GM21619 (cell line): ENCODE measurements at regions not wholly inside any gene's neighbourhood (a gene's known extent, or its start where the extent isn't known, plus 50 kb on each side); places are given as distances from the start of the nearest gene placed in this dataset.

Experiments used
- ATAC-seq: cut with Tn5 transposase; IDR thresholded peaks from one replicate; pipeline ENCODE4 v1.9.1; 2021; ENCODE audit not compliant: unreplicated experiment

DNA sequence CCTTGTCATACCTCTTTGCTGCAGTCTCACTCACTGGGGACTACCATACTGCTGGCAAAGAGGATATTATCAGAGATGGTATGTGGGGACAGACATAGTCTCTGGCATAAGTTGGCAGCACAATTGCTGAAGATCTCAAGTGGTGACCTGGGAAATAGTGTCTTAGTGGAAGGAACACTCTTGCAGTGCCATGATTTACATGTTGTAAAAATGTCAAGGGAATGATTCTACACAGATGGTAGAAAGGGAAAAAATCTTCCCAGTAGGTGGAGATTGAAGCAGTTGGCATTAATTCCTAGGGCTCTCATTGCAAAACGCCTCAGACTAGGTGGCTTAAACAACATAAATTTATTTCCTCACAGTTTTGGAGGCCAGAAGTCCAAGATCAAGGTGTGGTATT is 662.2 kb downstream of the DHX35 start:
- no peak for ATAC-seq

DNA sequence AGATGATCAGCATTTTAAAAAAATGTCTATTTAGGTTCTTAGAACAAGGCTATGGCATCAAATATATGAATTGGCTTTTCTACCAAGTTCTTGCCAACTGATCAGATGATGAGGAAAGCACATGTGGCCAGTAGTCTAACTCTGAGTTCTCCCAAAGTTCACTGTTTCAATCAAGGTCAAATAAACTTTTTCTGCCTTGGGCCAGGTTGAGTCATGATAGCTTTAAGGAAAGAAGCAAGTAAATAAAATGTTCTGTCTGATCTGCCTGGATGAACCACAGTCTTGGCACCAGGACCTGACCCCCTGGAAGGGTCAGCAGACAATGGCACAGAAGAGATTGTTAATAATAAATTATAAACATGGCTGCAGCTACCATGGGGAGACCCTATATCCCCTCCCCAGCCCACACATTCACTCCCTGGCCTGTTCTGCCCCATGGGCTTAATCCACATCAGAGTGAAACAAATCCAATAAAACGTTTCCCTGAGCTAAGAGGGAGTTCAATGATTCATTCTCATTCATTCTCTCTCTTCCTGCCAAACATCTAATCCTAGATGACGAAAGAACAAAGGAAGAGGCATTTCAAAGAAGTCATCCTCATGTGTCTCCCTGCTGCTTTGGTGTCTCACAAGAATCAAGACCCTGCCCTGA is 661.6 kb downstream of the DHX35 start:
- no peak for ATAC-seq

DNA sequence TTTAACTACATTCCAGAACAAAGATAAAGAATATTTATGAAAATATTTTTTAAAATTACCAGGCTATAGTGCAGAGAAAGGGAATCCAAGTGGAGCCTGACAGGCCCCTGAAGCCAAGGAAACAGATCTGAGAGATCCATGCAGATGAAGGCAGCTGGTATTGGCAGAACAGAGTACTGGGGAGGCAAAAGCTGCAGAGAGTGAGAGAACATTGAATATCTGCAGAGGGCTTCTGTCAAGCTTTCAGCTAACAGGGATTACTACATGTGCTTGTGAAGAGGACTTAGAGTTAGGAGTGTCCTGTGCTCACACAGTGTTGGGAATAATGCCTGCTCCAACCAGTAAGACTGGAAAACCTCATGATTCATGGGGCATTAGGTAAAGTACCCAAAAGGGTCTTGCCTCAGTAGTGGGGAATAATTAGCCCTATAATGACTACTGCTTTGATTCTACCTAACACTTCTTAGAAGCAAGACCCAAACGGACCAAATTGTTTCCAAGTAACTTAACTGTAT is 657.2 kb downstream of the DHX35 start:
- ATAC-seq, result no peak

DNA sequence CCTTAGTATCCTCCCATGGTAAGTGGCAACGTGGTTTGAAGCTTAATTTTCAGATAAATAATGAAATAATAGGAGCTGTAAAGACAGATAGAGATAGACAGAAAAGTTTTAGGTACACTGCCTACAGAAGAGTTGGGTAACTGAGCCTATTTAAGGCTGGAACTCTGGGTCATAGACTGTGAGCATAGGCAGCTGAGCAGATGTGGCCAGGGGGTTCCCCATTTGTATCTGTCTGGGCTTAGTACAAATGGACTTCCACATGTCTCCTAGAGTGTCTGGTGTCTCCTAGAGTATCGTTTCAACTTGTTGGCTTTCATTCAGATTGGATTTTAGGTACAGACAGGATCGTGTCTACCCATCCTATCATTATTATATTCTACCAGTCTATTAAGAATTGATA is 649.8 kb downstream of the DHX35 start:
- no peak for ATAC-seq

DNA sequence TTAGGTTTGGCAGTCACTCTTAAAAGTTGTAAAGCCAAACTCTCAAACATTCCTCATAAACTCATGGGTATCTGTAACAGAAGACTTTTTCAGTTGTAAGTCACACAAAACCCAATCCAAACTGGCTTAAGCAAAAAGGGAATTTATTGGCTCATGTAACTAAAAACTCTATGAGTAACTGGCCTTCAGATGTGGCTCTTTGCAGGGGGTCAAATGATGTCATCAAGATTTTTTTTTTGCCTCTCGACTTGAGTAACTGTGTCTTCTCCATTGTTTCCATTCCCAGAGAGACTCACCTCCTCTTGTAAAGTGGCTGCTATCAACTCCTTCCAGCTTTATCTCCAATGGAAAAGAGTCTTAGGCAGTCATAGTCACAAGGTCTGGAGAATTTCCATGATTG is 645.0 kb downstream of the DHX35 start:
- ATAC-seq, result no peak

DNA sequence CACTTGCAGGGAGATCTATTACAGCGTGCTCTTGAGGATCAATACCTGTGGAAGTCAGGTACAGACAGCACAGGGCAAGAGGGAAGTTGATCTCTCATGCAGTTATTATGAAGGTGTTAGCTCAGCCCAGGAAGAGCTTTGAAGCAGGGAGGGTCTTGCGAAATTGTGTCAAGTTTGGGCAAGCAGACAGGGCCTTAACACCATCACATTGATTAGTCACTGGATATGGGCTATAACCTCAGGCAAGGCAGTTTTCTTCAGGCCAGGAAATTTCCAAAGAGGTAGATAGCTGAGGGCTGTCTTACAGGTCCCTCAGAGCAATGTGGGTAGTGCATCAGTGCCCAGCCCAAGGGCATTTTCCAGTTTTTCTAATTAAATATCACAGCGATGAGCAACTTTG is 643.8 kb downstream of the DHX35 start:
- no peak for ATAC-seq

DNA sequence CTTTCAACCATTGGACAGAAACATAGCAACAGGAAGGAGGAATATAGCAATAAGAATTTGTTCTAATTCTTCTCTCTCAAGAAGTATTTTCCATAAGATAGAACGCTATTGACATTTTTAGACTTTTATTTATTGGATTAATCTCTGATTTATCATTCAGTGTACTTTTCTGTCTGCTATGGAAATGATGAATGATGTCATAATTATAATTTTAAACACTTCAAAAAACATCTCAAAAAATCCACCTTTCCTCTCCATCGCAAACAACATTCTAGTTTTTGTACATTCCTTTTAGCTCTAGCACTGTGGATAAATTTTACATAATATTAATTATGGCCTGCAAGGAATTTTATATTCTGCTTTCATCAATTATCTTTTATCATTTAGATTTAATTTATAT is 643.2 kb downstream of the DHX35 start:
- no peak for ATAC-seq

DNA sequence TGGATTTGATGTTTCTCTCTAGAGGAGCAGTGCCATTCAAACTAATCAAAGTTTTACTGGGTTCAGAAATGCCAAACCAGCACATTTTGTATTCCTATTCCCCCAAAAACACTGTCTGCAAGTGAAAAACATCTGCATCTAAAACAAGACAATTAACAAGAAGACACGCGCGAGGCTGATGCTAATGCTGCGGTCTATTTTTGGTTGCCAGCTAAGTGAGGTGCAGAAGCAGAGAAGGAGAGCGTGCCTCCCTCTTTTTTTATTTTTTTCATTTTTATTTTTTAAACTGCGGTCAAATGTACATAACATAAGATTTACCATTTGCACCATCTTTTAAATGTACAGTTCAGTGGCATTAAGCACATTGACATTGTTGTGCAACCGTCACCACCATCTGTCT is 641.1 kb downstream of the DHX35 start:
- ATAC-seq, result no peak

DNA sequence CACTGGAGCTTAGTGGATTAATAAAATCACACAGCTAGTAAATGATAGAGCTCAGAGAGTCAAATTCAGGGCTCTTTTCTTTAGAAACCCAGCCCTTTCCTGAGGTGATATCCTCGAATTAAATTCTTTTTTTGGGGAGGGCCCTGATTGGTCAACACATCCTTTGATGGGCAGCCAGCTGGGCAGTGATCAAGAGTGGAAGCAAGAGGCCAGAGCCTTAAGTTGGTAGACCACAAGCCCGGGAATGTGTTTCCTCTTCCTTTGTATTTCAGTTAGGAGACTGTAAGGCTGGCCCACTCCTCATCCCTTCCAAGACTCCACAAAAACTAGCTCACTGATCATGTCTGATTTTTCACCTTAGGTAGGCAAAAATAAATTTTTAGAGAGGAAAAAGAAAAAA is 640.5 kb downstream of the DHX35 start:
- no peak for ATAC-seq

DNA sequence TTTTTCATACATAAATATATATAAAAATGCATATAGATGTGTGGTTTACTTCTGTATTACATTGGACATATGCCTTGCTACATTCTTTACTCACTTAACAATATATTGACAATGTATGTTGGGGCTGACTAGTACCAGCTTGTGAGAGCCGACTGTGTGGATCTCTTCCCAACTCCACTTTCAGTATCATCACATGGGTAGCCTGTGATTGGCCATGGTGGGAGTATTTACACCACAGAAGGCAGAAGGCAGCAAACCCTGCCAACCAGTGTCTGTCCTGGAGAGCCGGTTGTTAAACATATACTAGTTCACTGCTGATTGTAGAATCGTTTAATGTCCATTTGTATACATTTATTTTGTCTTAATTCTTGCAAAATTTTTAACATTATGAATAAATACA is 638.7 kb downstream of the DHX35 start:
- no peak for ATAC-seq

DNA sequence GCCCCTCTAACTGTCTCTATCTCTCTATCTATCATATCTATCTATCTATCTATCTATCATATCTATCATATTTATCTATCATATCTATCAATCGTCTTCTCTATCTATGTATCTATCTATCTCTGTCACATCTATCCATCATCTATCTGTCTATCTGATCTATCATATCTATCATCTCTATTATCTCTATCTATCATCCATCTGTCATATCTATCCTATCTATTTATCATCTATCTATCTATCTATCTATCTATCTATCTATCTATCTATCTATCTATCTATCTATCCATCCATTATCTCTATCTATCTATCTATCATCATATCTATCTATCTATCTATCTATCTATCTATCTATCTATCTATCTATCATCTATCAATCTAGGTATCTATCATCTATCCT is 638.0 kb downstream of the DHX35 start:
- ATAC-seq, result no peak

DNA sequence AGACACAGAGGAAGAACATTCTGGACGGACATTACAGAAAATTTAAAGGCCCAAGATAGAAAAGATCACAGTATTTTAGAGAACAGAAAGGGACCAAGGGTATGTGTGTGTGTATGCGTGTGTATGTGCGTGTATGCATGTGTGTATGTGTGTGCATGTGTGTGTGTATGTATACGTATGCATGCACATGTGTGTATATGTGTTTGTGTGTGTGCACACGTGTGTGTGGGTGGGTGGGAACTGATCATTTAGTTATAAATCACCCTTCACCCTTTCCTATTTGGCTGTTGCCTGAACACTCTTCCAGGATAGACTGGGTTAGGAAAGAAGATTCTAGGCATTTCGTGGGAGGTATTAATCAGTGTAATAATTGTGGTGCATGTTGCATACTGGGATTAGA is 634.4 kb downstream of the DHX35 start:
- no peak for ATAC-seq

DNA sequence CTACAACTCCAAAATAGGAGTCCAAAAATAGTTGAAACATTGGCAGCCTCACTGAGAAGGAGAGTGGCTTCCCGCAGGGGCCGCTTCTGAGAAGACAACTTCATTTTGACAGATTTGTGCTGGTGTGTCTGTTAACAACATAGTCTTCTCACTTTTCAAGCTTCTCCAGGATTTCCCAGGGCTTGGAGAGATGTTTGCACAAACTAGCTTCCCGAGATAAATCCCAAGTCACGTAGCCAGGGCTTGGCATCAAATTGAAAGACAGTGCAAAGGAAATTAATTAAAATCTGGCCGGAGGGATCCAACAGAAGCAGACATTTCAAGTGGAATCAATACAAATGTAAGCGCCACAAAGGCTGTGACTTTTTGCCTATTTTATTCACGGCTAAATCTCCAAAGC is 630.2 kb downstream of the DHX35 start:
- ATAC-seq, result no peak

DNA sequence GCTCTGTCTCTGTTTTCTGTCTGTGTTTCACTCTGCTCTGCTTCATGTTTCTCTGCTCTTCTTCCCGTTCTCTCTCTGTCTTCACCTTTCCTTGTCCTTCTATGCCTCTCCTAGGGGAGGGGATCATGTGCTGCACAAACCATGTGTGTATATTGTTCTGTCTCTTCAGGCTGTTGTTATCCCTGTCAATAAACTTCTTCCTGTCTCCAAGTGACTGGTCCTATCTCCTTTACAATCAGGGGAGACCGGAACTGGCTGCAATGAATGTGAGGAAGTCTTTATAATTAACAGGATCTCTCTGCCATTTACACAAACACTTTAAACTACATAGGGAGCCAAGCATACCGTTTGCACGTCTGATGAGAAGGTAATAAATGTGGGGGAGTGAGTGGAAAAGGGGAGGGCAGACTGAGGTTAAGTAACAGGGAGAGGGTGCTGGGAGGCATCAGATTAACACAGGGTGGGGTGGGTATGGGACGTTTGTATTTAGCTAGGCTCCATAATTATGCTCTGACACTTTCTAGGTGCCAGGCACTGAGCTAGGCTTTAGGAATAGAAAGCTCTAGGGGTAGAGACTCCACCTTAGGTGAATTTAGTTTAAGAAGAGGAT is 626.1 kb downstream of the DHX35 start:
- ATAC-seq, result no peak

DNA sequence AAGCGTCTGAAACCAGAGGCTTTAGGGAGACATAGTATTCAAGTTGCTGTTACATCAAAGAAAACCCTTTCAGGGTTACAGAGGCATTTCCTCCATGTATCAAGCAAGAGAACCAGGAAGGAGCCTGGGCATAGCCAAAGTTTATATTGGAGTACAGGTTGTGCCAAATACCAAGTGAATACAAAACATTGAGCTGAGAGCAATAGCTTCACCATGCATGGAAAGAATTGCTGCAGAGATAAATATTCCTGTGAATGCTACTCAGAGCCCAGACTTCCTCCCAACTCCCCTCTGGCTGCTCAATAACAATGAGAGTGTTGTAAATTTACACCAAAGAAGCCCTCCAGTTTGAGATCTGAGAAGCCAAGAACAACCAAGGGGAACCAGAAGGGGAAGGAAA is 618.9 kb downstream of the DHX35 start:
- ATAC-seq, result no peak

DNA sequence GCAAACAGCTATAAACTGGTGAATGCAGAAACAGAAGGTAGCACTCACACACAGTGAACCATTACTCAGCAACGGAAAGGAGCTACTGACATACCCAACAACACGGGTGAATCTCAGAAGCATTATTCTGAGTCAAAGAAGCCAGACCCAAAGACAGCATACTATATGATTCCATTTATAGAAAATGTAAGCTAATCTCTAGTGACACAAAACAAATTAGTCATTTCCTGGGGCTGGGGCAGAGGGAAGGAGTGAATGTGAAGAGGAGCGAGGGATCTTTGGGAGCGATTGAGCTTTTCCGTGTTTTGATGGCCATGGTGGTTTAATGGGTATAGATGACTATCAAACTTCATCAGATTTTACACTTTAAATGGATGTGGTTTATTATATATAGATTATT is 614.6 kb downstream of the DHX35 start:
- ATAC-seq, result no peak

DNA sequence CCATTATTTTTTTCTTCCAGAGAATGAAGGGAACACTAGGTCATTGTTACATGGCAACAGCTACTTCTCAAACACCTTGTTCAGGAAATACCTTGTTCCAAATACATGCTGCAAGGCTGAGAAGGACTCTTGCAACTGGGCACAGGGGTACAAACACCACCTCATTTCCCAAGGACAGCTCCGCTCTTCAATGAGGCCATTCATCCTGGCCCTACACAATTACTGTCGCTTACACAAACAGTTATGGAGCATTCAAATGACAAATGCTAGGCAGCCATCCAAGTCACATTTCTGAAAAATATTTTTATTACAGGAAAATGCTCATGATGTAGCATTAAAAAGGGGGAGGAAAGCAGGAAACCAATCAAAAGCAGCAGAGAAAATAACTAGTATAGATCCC is 611.9 kb downstream of the DHX35 start:
- ATAC-seq, result no peak

DNA sequence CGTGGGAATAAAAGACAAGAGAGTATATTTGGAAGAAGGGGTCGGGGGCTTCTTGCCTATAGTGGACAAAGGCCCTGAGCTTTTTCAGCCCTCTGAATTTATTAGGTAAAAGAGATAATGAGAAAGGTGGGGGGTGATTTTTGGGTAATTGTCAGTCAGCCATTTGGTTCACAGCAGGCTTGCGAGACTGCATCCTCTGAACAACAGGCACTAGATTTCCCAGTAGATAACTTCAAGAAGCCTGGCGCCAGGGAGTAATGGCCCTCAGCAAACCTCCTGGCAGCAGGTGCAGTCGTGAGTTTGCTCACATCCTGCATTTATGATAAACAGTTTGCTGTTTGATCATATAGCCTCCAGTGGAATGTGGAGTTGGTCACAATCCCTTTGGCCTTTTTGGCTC is 609.0 kb downstream of the DHX35 start:
- no peak for ATAC-seq

DNA sequence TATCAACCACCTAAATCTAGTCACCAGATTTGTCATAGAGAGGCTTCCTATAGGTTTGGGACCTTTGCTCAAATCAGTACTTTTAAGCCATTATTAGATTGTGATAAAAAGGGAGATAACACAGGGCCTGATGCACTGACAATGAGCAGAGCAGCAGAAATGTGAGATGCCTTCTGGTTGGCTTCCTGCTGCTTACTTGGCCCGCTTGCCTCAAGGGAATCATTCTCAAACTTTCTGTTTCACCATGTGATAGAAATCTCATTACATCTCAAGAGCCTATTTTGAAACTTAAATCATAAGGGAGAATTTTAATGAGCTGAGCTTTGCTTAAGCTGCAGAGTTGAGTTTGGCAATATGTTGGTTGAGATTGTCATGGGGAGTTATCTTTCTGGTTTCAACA is 606.0 kb downstream of the DHX35 start:
- ATAC-seq, result peak; percentile 81

DNA sequence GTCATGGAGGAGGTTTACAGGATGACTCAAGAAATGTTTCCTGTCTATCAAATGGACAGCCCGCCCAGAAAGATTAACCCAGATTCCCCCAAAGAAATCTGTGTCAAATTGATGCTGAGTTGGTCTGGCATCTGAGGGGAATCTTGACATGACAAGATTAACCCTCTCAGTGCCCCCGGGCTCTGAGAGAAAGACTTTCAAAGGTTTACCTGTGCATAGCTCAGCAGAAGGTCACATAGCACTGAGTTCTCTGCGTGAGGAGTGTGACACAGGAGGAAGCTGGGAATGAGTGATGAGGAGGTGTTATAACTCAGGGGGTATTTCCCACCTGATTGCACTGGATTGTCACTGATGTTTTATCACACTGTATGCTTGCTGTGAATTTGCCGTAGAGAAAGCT is 601.2 kb downstream of the DHX35 start:
- no peak for ATAC-seq

DNA sequence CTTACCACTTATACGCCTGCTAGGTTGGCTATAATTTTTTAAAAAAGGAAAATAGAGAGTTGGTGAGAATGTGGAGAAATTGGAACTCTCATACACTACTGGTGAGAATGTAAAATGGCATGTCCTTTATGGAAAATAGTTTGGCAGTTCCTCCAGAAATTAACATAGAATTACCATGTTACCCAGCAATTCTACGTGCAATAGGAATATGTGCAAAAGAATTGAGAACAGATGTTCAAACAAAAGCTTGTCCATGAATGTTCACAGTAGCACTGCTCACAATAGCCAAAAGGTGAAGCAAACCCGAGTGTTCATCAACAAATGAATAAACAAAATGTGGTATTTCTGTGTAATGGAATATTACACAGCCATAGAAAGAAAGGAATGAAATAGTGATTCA is 592.2 kb downstream of the DHX35 start:
- no peak for ATAC-seq

DNA sequence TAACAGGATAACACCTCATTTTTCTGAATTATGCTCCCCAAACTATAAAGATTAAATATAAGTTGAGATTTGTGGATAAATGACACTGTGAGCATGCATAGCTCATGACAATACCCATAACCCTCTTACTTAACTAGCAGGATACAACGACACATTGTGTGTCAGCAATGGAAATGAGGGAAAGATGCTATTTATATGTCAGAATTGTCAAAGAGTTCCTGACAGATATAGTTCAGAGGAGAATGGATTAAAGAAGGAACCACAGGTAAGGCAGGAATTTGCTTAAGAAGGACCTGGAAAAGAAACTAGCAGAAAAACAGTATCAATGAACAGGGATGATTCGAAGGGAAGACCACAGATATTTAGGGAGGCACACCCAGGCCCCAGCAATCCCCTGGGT is 591.0 kb downstream of the DHX35 start:
- no peak for ATAC-seq

DNA sequence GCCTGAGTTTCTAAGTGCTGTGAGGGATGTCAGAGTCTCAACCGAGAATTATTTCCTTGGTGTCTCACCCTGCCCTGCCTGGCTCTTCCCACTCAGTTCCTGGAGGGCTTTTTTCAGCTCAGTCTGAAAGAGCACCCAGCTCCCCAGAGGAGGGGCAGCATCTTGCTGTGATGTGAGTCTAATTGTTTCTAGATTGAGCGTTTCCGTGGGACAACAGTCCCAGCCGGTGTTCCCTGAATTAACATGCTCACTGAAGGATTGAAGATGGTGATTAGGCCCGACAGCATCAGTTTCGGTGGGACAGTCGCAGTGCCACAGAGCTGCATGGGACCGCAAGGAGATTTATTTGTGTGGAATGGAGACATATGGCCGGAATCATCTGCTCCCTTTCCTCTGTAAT is 587.6 kb downstream of the DHX35 start:
- ATAC-seq, result no peak
